Astrocyte (in vitro differentiated cells and primary cell): ENCODE measurements at regions not wholly inside any gene's neighbourhood (a gene's known extent, or its start where the extent isn't known, plus 50 kb on each side); places are given as distances from the start of the nearest gene placed in this dataset.

ENCODE experiments used
- DNase-seq: peaks from one replicate; pipeline ENCODE4 v3.0.0-alpha.2; 2010; ENCODE audit warnings: low read depth
- FAIRE-seq: peaks from 2 replicates; lab custom pipeline; 2011; peaks lifted over from hg19 to GRCh38; lab: Jason Lieb, UNC
- H2AFZ ChIP-seq: 2 replicates; pipeline ENCODE4 v1.6.0; 2012; ENCODE audit warnings: low read depth, low read length, inconsistent platforms
- H3K27ac ChIP-seq: 2 replicates; pipeline ENCODE4 v1.5.1; 2011; ENCODE audit warnings: low read depth, low read length, inconsistent platforms
- H3K27me3 ChIP-seq: 2 replicates; pipeline ENCODE4 v1.6.0; 2011; ENCODE audit warnings: low read length, inconsistent platforms; ENCODE audit not compliant: insufficient read depth
- H3K36me3 ChIP-seq: 2 replicates; pipeline ENCODE4 v1.5.1; 2011; ENCODE audit warnings: low read length, inconsistent platforms; ENCODE audit not compliant: insufficient read depth
- H3K4me1 ChIP-seq: 2 replicates; pipeline ENCODE4 v1.5.1; 2011; ENCODE audit warnings: low read length, inconsistent platforms; ENCODE audit not compliant: insufficient read depth
- H3K4me2 ChIP-seq: 2 replicates; pipeline ENCODE4 v1.6.0; 2012; ENCODE audit warnings: low read length, inconsistent platforms
- H3K4me3 ChIP-seq: 2 replicates; pipeline ENCODE4 v1.5.1; 2011; ENCODE audit warnings: low read depth, mild to moderate bottlenecking, low read length, inconsistent platforms; ENCODE audit not compliant: insufficient read depth
- H3K79me2 ChIP-seq: 2 replicates; pipeline ENCODE4 v1.6.0; 2012; ENCODE audit warnings: mild to moderate bottlenecking, low read length, inconsistent platforms; ENCODE audit not compliant: insufficient read depth
- H3K9ac ChIP-seq: 2 replicates; pipeline ENCODE4 v1.6.0; 2012; ENCODE audit warnings: mild to moderate bottlenecking, low read length, inconsistent platforms
- H3K9me3 ChIP-seq: 2 replicates; pipeline ENCODE4 v1.5.1; 2012; ENCODE audit warnings: low read depth, mild to moderate bottlenecking, low read length, inconsistent platforms; ENCODE audit not compliant: insufficient read depth
- H4K20me1 ChIP-seq: 2 replicates; pipeline ENCODE4 v1.6.0; 2012; ENCODE audit warnings: low read length, inconsistent platforms; ENCODE audit not compliant: insufficient read depth
- H3K27ac Mint-ChIP-seq: one replicate; pipeline ENCODE4 v1.8.0; 2021; ENCODE audit warnings: mild to moderate bottlenecking, mixed read lengths; ENCODE audit not compliant: unreplicated experiment
- H3K27me3 Mint-ChIP-seq: one replicate; pipeline ENCODE4 v1.8.0; 2021; ENCODE audit warnings: low read depth, mixed read lengths; ENCODE audit not compliant: unreplicated experiment
- H3K36me3 Mint-ChIP-seq: one replicate; pipeline ENCODE4 v1.8.0; 2021; ENCODE audit warnings: low read depth, mixed read lengths; ENCODE audit not compliant: unreplicated experiment
- H3K4me1 Mint-ChIP-seq: one replicate; pipeline ENCODE4 v1.8.0; 2021; ENCODE audit warnings: low read depth, mixed read lengths; ENCODE audit not compliant: unreplicated experiment
- H3K4me3 Mint-ChIP-seq: one replicate; pipeline ENCODE4 v1.8.0; 2021; ENCODE audit warnings: mild to moderate bottlenecking, moderate library complexity, mixed read lengths; ENCODE audit not compliant: unreplicated experiment
- H3K9me3 Mint-ChIP-seq: one replicate; pipeline ENCODE4 v1.8.0; 2021; ENCODE audit warnings: mild to moderate bottlenecking, mixed read lengths; ENCODE audit not compliant: unreplicated experiment
- EZH2 ChIP-seq: IDR thresholded peaks from 2 replicates; pipeline ENCODE4 v1.6.1; 2012; ENCODE audit warnings: mild to moderate bottlenecking, low read length, inconsistent platforms; ENCODE audit not compliant: insufficient read depth
- TF ChIP-seq, protein P1 (sequence below): IDR thresholded peaks from 2 replicates; pipeline ENCODE4 v1.5.1; 2011; ENCODE audit warnings: low read depth, mild to moderate bottlenecking, inconsistent platforms, low read length, moderate library complexity; ENCODE audit not compliant: insufficient read depth

DNA sequence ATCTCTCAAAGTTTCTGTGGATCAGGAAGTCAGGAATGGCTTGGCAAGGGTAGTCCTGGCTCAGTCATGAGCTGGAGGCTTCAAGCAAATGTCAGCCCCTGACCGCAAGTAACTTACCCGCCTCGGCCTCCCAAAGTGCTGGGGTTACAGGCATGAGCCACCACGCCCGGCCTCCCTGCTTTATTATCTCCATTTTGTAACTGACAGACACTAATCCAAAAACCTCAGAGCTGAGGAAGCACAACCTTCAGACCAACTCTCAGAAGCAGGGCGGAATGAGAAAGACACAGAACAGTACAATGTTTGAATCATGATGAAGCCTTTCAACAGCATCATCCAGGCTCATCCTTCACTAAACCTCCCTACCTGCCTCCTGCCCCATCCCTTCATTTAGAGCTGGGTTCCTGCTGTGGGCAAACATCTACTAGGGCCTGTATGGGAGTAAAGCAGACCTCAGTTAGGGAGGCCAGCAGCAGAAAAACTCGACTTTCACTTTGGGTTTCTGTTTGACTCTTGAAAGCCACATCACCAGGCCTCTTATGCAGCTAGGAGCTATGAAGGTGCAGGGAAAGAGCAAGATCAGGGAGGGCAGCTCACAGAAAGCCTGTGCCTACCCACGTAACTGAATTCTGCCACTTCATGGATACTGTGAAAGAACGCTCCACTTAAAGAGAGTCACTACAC, 84.4 kb upstream of the RAB4A start:
- H3K4me2 ChIP-seq, result no peak overlapping the region
- H3K27me3 Mint-ChIP-seq, result peaks cover 7% of the 10 kb centered on the region
- H4K20me1 ChIP-seq, result no peaks in the 10 kb centered on the region
- H3K4me3 Mint-ChIP-seq, result no peak overlapping the region
- TF ChIP-seq, protein P1, sequence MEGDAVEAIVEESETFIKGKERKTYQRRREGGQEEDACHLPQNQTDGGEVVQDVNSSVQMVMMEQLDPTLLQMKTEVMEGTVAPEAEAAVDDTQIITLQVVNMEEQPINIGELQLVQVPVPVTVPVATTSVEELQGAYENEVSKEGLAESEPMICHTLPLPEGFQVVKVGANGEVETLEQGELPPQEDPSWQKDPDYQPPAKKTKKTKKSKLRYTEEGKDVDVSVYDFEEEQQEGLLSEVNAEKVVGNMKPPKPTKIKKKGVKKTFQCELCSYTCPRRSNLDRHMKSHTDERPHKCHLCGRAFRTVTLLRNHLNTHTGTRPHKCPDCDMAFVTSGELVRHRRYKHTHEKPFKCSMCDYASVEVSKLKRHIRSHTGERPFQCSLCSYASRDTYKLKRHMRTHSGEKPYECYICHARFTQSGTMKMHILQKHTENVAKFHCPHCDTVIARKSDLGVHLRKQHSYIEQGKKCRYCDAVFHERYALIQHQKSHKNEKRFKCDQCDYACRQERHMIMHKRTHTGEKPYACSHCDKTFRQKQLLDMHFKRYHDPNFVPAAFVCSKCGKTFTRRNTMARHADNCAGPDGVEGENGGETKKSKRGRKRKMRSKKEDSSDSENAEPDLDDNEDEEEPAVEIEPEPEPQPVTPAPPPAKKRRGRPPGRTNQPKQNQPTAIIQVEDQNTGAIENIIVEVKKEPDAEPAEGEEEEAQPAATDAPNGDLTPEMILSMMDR, result no peak
- no peak overlapping the region for H3K27ac Mint-ChIP-seq
- FAIRE-seq, result no peak
- H3K36me3 Mint-ChIP-seq, result no peaks in the 10 kb centered on the region
- no peaks in the 10 kb centered on the region for H3K36me3 ChIP-seq
- no peaks in the 10 kb centered on the region for H3K27me3 ChIP-seq
- no peak for DNase-seq
- no peak overlapping the region for H3K9ac ChIP-seq
- H3K4me3 ChIP-seq, result no peak overlapping the region
- no peaks in the 10 kb centered on the region for H3K9me3 Mint-ChIP-seq
- H2AFZ ChIP-seq, result no peak overlapping the region
- no peaks in the 10 kb centered on the region for H3K4me1 Mint-ChIP-seq
- H3K79me2 ChIP-seq, result no peaks in the 10 kb centered on the region
- H3K4me1 ChIP-seq, result no peaks in the 10 kb centered on the region
- no peaks in the 10 kb centered on the region for H3K9me3 ChIP-seq
- no peak overlapping the region for H3K27ac ChIP-seq

DNA sequence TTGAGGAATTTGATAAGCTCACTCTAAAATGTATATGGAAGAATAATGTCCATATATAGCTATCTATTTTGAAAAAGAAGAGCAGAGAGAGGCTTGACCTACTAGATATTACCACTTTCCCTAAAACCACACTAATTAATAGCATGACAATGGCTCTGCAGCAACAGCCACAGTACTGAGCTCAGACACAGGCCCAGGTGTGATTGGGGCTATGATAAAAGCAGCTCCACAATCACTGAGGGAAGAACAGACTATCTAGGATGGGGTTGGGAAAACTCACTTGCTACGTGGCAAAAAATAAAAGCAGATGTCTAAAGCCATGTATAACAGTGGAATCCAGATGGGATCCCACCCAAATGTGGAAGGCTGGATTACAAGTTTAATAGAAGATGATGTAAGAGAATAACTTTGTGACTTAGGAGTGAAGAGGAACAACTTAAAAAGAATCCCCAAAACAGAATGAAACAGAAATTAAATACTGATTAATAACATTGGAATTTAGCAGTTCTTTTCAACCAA, 80.8 kb upstream of the RAB4A start:
- no peaks in the 10 kb centered on the region for H3K27me3 ChIP-seq
- FAIRE-seq (no peak), DNase-seq (no peak)
- H3K4me1 ChIP-seq, result no peaks in the 10 kb centered on the region
- Mint-ChIP-seq H3K27ac (no peak overlapping the region), H3K27me3 (peaks cover 2% of the 10 kb centered on the region), H3K4me1 (no peaks in the 10 kb centered on the region), H3K9me3 (no peaks in the 10 kb centered on the region), H3K4me3 (no peak overlapping the region), H3K36me3 (no peaks in the 10 kb centered on the region)
- H3K79me2 ChIP-seq, result no peaks in the 10 kb centered on the region
- no peaks in the 10 kb centered on the region for H3K9me3 ChIP-seq
- H3K4me3 ChIP-seq, result no peak overlapping the region
- no peak overlapping the region for H3K4me2 ChIP-seq
- H3K9ac ChIP-seq, result no peak overlapping the region
- TF ChIP-seq, protein P1, result no peak
- TF ChIP-seq EZH2, result no peak
- no peaks in the 10 kb centered on the region for H3K36me3 ChIP-seq
- H4K20me1 ChIP-seq, result no peaks in the 10 kb centered on the region
- no peak overlapping the region for H3K27ac ChIP-seq
- H2AFZ ChIP-seq, result no peak overlapping the region

DNA sequence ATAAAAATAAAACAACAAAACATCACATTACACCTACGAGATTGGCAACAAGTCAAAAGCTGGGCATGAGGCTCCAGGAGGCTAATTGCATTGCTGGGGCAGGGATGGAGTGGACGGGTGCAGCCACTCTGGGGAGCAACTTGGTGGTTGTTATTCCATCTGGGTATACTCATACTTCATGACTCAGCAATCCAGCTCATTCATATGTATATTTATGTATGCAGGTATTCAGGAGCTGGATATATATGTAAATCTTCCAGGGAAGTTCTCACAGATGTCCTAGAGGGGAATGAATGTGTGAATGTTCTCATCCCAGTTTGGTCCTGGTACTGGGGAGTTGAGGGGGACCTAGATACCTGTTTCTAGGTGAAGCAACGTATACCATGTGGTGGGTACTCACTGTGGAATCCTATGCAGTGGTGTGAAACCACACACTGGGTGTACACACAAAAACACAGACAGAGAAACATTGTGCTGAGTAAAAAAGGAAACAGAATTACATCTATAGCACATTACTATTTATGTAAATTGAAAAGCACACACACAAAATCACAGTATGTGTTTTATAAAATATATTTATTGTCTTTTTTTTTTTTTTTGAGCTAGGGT, 79.7 kb upstream of the RAB4A start:
- no peak overlapping the region for H3K27ac ChIP-seq
- H3K27ac Mint-ChIP-seq, result peak overlapping the region; percentile 34
- H3K79me2 ChIP-seq, result no peaks in the 10 kb centered on the region
- no peaks in the 10 kb centered on the region for H4K20me1 ChIP-seq
- H3K9ac ChIP-seq, result no peak overlapping the region
- FAIRE-seq (no peak), DNase-seq (no peak)
- peaks cover 2% of the 10 kb centered on the region for H3K27me3 Mint-ChIP-seq
- H2AFZ ChIP-seq, result no peak overlapping the region
- no peaks in the 10 kb centered on the region for H3K9me3 ChIP-seq
- no peaks in the 10 kb centered on the region for H3K4me1 Mint-ChIP-seq
- H3K4me2 ChIP-seq, result no peak overlapping the region
- H3K27me3 ChIP-seq, result no peaks in the 10 kb centered on the region
- TF ChIP-seq, protein P1, result no peak
- no peak for TF ChIP-seq EZH2
- no peaks in the 10 kb centered on the region for H3K9me3 Mint-ChIP-seq
- H3K4me3 Mint-ChIP-seq, result no peak overlapping the region
- H3K4me3 ChIP-seq, result no peak overlapping the region
- no peaks in the 10 kb centered on the region for H3K4me1 ChIP-seq
- no peaks in the 10 kb centered on the region for H3K36me3 Mint-ChIP-seq
- no peaks in the 10 kb centered on the region for H3K36me3 ChIP-seq
